Vagina (tissue), 2 donors: ENCODE measurements at regions not wholly inside any gene's neighbourhood (a gene's known extent, or its start where the extent isn't known, plus 50 kb on each side); places are given as distances from the start of the nearest gene placed in this dataset.

Experiments used
- POLR2A ChIP-seq, 2 donors: fragments of 450-650 bp; IDR thresholded peaks; one replicate each; pipeline ENCODE4 v1.6.1; 2017; ENCODE audit warnings: antibody characterized with exemption in 2 of 2, mild to moderate bottlenecking in 2 of 2, moderate library complexity in 2 of 2
- POLR2AphosphoS5 ChIP-seq, 2 donors: sonication (generic); formaldehyde crosslinking; IDR thresholded peaks; one replicate each; pipeline ENCODE4 v1.9.0; 2017; ENCODE audit warnings: antibody characterized with exemption in 2 of 2, mild to moderate bottlenecking in 2 of 2, low read depth in 1 of 2; ENCODE audit not compliant: insufficient read depth in 1 of 2

GRCh38 chr2:150791567-150791966 lies 304.1 kb upstream of the RND3 start:
- TF ChIP-seq POLR2A (IDR thresholded peaks at IDR 0.05), result no peak
- TF ChIP-seq POLR2AphosphoS5 (IDR thresholded peaks at IDR 0.05; ENCODE audit: insufficient read depth in 1 of 2, low read depth in 1 of 2), result no peak
